ENCODE measurements at regions not wholly inside any gene's neighbourhood (a gene's known extent, or its start where the extent isn't known, plus 50 kb on each side); places are given as distances from the start of the nearest gene placed in this dataset.
"Not testable (repeated sequence)": the region's sequence is repeated elsewhere in the genome, so short reads cannot be mapped to it uniquely, and the experiment has no call there.

DNA sequence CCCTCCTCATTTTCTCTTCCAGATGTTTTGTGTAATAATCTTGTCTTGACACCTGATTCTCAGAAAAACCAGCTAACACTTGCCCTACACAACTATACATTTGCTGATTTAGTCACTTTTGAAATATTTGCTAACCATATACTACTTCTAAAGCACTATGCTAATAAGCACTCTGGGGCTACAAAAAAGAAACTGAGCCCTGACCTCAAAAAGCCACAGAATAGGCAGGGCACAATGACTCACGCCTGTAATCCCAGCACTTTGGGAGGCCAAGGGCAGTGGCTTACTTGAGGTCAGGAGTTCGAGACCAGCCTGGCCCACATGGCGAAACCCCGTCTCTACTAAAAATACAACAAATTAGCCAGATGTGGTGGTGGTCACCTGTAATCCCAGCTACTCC is 266.0 kb downstream of the RAD51AP2 start:
- DNase-seq, result no peak

DNA sequence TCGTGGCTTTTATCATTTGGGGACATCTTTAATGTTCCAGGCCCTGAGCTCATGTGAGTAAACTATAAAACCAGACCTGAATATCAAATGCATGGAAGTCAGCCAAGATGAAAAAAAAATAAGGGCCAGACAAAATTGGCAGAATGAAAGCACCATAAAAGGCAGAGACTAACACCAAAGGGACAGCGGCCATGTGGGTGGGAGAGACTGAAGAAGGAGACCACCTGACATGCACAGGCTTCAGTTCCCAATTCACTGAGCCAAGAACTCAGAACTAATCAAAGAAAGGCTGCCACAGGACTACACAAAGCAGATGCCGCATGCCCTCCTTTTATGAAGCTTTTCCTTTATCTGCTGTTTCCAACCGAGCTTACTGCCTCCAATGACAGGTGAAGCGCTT is 267.1 kb downstream of the RAD51AP2 start:
- no peak for DNase-seq

- no peak for DNase-seq
Observed at GRCh38 chr2:17249249-17249648, 269.0 kb downstream of the RAD51AP2 start.

GRCh38 chr2:17245906-17246305 is 272.3 kb downstream of the RAD51AP2 start:
- DNase-seq, result no peak

- no peak for DNase-seq
Observed at GRCh38 chr2:17242813-17243485, 275.3 kb downstream of the RAD51AP2 start.

DNA sequence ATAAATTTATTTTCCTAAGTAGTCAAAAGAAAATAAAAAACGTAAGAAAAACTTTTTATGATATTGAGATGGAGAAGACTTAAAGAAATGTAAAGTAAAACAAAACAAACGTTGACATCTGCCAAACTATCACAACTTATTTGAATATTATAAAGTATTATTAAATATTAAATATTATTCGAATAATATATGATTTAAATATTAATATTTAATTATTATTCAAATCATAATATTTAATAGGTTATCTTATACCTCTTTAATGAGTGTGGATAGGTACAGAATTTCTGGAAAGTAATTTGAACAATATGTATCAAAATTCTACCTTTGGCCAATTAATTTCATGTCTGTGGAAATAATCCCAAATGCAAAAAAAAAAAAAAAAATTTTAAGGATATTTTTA is 278.7 kb downstream of the RAD51AP2 start:
- no peak for DNase-seq

- DNase-seq, result no peak
Observed at GRCh38 chr2:17235167-17235566, 283.1 kb downstream of the RAD51AP2 start.

DNA sequence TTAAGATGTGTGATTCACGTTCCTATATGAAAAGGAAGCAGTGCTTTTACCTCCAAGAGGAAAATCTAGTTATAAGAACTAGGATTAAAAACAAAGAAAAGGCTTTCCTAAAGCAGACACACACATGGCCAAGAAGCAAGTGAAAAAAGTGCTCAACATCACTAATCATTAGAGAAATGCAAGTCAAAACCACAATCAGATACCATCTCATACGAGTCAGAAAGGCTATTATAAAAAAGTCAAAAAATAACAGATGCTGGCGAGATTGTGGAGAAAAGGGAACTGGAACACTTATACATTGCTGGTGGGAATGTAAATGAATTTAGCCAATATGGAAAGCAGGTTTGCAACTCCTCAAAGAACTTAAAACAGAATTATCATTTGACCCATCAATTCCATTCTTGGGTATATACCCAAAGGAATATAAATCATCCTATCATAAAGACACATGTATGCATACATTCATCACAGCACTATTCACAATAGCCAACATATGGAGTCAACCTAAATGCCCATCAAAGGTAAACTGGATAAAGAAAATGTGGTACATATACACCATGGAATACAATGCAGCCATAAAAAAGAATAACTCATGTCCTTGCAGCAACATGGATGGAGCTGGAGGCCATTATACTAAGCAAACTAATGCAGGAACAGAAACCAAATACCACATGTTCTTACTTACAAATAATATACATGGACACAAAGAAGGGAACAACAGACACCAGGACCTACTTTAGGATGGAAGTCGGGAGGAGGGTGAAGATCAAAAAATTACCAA is 285.3 kb downstream of the RAD51AP2 start:
- DNase-seq, result no peak

- no peak for DNase-seq
Observed at GRCh38 chr2:17231394-17231965, 286.8 kb downstream of the RAD51AP2 start.

DNA sequence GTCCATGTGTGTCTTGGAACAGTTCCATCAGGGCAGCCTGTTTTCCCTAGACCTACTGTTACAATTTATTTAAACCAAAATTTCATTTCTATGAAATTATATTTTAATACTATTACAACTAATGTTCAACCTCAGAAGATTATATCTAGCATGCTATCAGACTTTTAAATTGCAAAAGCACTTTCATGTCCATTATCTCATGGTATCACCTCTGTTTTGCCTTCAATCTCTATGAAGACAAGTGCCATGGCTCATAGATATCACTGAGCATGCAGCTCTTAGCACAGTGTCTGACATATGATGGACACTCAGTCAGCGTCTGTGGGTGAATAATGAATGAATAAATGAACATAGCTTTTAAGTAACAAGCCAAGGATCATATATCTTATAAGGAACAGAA is 288.8 kb downstream of the RAD51AP2 start:
- no peak for DNase-seq

- DNase-seq, result no peak
Observed at GRCh38 chr2:17228461-17228860, 289.8 kb downstream of the RAD51AP2 start.

DNA sequence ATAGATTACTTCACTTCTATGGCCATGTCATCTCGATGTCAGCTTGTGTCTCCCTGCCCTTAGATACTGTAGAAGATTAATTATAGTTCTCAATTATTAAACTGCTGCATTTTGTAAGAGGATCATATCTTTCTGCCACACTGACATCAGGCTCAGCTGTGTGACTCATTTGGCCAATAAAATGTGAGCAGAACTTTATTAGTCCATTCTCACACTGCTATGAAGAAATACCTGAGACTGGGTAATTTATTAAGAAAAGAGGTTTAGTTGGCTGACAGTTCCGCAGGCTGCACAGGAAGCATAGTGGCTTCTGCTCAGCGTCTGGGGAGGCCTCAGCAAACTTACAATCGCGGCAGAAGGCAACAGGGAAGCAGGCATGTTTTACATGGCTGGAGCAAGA is 290.4 kb downstream of the RAD51AP2 start:
- no peak for DNase-seq

- no peak for DNase-seq
Observed at GRCh38 chr2:17226941-17227490, 291.2 kb downstream of the RAD51AP2 start.

- no peak for DNase-seq
Observed at GRCh38 chr2:17223211-17223610, 295.0 kb downstream of the RAD51AP2 start.

DNA sequence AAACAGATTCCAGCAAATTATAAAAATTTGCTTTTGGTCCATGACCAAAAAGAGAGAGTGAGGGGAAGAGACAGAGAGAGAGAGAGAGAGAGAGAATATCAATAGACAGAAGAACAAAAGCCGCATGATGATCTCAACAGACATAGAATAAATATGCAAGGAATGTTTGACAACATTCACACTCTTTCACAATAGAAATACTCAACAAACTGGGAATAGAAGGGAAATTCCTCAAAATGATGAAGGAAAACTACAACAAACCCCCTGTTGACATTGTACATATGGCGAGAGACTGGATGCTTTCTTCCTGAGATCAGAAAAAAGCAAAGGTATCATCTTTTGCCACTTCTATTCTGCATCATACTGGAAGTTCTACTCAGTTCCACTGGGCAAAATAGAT is 309.7 kb downstream of the RAD51AP2 start:
- no peak for DNase-seq

GRCh38 chr2:17206771-17207170 is 311.5 kb downstream of the RAD51AP2 start:
- DNase-seq, result no peak

DNA sequence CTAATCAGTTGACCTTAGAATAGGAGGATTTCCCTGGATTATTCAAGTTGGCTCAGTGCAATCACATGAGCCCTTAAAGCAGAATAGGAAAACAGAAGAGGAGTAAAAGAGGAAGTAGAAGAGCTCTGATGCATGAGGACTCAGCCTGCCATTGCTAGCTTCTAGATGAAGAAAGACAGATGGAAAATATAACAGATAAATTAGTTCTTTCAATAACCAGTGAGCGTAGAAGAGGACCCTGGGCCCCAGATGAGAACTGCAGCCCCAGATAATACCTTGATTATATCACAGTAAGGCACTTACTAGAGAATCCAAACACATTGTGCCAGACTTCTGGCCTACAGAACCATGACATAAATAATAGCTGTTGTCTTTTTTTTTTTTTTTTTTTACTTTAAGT is 314.0 kb downstream of the RAD51AP2 start:
- peak in 1 of 2 donors; percentile 25 for DNase-seq

- DNase-seq, result peak; percentile 65 to 72
Observed at GRCh38 chr2:17202628-17203027, 315.6 kb downstream of the RAD51AP2 start.

DNA sequence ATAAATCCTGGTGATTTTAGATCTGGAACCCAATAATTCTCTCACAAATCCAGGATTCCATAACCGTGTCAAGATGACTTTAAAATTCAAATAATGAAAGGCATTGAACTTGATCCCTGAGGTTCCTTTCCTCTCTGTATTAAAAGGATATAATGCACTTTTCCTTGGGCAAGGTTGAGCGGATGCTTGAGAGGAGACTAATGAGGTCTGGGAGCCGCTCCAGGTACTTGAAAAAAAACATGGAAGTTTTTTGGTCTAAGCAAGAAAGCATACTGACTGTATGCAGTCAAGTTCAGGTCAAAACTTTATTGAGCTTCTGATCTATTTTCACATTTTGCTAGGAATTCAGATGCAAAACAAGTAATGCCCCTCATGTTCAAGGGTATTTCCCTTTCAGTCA is 318.5 kb downstream of the RAD51AP2 start:
- no peak for DNase-seq

DNA sequence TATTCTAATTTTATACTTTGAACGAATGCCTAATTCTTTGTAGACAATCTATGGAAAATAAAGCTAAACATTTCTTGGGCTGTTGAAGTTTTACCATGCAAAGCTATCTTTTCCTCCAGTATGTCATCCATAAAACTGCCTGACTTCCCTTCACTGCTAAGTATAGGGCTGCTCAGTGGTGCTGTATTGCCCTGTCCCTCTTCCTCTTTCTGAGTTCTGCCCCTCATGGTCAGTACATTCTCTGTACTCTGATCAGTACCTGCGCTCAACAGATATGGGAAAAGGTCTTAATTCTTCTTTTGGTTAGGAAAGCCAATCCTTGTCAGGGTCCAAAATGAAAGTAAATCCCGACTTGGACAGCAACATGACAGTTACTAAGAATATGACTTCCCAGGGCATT is 321.9 kb downstream of the RAD51AP2 start:
- peak in 1 of 2 donors; percentile 6 for DNase-seq

DNA sequence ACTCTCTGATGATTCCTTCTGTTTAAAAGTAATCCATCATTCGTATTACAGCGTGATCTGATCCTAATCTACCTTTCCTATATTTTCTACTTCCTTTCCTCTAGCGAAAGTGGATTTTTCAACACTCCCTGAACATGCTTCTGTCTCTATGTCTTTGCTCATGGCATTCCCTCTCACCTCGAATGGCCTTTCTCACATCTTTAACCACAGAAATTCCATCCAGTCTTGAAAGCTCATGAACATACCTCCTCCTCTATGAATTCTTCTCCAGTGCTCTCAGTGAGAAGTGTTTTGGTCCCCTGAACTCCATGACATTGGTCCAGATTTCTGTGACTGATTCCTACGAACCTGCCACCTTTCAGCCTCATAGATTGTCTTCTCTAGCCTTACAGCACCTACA is 323.2 kb downstream of the RAD51AP2 start:
- DNase-seq, result no peak

DNA sequence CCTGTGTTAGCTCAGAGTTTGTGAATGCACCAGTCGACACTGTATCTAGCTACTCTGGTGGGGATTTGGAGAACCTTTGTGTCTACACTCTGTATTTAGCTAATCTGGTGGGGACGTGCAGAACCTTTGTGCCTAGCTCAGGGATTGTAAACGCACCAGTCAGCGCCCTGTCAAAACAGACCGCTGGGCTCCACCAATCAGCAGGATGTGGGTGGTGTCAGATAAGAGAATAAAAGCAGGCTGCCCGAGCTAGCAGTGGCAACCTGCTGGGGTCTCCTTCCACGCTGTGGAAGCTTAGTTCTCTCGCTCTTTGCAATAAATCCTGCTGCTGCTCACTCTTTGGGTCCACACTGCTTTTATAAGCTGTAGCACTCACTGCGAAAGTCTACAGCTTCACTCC is 324.2 kb downstream of the RAD51AP2 start:
- no peak for DNase-seq

- not testable (repeated sequence) for DNase-seq
Observed at GRCh38 chr2:17193433-17193890, 324.8 kb downstream of the RAD51AP2 start.

- no peak for DNase-seq
Observed at GRCh38 chr2:17191223-17191622, 327.0 kb downstream of the RAD51AP2 start.
